ENCODE measurements at regions not wholly inside any gene's neighbourhood (a gene's known extent, or its start where the extent isn't known, plus 50 kb on each side); places are given as distances from the start of the nearest gene placed in this dataset.
"Not testable (repeated sequence)": the region's sequence is repeated elsewhere in the genome, so short reads cannot be mapped to it uniquely, and the experiment has no call there.

- ATAC-seq (ENCODE audit: low FRiP score in 2 of 2) (no peak), DNase-seq (no peak)
- H3K4me1 ChIP-seq, result no peaks in the 10 kb centered on the region
- WGBS, 2 donors, result 37 to 50% methylated on average over 4 of the region's 4 CpGs
- no peaks in the 10 kb centered on the region for H3K36me3 ChIP-seq
- TF ChIP-seq, protein P1, sequence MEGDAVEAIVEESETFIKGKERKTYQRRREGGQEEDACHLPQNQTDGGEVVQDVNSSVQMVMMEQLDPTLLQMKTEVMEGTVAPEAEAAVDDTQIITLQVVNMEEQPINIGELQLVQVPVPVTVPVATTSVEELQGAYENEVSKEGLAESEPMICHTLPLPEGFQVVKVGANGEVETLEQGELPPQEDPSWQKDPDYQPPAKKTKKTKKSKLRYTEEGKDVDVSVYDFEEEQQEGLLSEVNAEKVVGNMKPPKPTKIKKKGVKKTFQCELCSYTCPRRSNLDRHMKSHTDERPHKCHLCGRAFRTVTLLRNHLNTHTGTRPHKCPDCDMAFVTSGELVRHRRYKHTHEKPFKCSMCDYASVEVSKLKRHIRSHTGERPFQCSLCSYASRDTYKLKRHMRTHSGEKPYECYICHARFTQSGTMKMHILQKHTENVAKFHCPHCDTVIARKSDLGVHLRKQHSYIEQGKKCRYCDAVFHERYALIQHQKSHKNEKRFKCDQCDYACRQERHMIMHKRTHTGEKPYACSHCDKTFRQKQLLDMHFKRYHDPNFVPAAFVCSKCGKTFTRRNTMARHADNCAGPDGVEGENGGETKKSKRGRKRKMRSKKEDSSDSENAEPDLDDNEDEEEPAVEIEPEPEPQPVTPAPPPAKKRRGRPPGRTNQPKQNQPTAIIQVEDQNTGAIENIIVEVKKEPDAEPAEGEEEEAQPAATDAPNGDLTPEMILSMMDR (IDR thresholded peaks at IDR 0.05), result no peak
- no peak for TF ChIP-seq POLR2A (IDR thresholded peaks at IDR 0.05)
- H3K27me3 ChIP-seq, result no peaks in the 10 kb centered on the region
- H3K9me3 ChIP-seq, result peaks cover 0 to 4% (median 0%) of the 10 kb centered on the region in 4 donors
- H3K27ac ChIP-seq, result no peak overlapping the region
- no peak overlapping the region for H3K4me3 ChIP-seq
Observed at GRCh38 chr14:84323978-84324377, 1206.0 kb upstream of the FLRT2 start.

GRCh38 chr14:84336433-84336832 is 1193.5 kb upstream of the FLRT2 start:
- H3K4me1 ChIP-seq, result no peaks in the 10 kb centered on the region
- ATAC-seq (ENCODE audit: low FRiP score in 2 of 2) (no peak), DNase-seq (no peak)
- no peak overlapping the region for H3K27ac ChIP-seq
- TF ChIP-seq POLR2A (IDR thresholded peaks at IDR 0.05), result no peak
- TF ChIP-seq, protein P1 (IDR thresholded peaks at IDR 0.05), result no peak
- no peak for TF ChIP-seq POLR2AphosphoS5 (IDR thresholded peaks at IDR 0.05)
- TF ChIP-seq EP300 (IDR thresholded peaks at IDR 0.05), result no peak
- no peak overlapping the region for H3K4me3 ChIP-seq
- H3K36me3 ChIP-seq, result no peaks in the 10 kb centered on the region
- no peaks in the 10 kb centered on the region for H3K27me3 ChIP-seq
- peaks cover 0 to 4% (median 0%) of the 10 kb centered on the region in 4 donors for H3K9me3 ChIP-seq

DNA sequence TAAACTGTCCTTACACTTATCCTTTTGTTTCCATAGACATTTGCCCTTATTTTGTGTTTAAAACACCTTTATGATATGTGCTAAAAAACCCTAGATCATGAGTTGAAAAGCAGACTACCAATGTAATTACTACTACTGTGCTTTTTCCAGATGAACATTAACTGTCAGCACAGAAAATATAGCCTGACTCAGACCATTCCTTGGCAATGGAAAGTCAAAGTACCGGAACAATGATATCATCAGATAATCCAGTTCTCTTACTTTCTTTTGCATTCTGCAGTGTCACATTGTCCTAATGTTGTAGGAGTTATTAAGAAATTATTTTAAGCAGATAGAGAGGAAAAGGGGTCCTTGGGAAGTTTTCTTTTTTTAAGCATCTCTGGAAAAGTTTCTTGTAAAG is 1189.0 kb upstream of the FLRT2 start:
- 81% methylated on average over 1 of the region's 1 CpG for WGBS, 2 donors
- peaks cover 0 to 4% (median 0%) of the 10 kb centered on the region in 4 donors for H3K9me3 ChIP-seq
- H3K4me1 ChIP-seq, result no peaks in the 10 kb centered on the region
- H3K36me3 ChIP-seq, result no peaks in the 10 kb centered on the region
- ATAC-seq (ENCODE audit: low FRiP score in 2 of 2), result peak in 1 of 2 donors; percentile 71
- H3K4me3 ChIP-seq, result no peak overlapping the region
- TF ChIP-seq POLR2AphosphoS5 (IDR thresholded peaks at IDR 0.05) (no peak), POLR2A (IDR thresholded peaks at IDR 0.05) (no peak)
- H3K27ac ChIP-seq, result no peak overlapping the region
- H3K27me3 ChIP-seq, result no peaks in the 10 kb centered on the region
- DNase-seq, result no peak

DNA sequence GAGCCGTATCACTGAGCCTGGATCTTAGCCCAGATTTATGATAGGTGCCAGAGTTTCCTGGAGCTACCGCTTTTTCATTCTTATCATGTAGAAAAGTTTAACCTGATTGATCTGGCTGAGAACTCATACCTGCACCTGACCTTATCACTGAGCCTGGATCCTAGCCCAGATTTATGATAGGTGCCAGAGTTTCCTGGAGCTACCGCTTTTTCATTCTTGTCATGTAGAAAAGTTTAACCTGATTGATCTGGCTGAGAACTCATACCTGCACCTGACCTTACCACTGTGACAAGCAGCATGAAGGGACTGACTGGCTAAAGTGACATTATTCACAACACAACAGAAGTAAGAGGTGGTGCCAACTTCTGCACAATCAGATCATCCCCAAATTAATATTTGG is 1188.1 kb upstream of the FLRT2 start:
- not testable (repeated sequence) for H3K4me3 ChIP-seq; H3K4me1 ChIP-seq; DNase-seq; H3K27ac ChIP-seq; ATAC-seq (ENCODE audit: low FRiP score in 2 of 2); H3K27me3 ChIP-seq; H3K9me3 ChIP-seq; H3K36me3 ChIP-seq
- WGBS, 2 donors, result 89 to 91% methylated on average over 3 of the region's 3 CpGs

GRCh38 chr14:84343656-84344055 is 1186.3 kb upstream of the FLRT2 start:
- WGBS, 2 donors, result 59 to 69% methylated on average over 3 of the region's 3 CpGs
- Histone ChIP-seq H3K27ac (no peak overlapping the region), H3K9me3 (peaks cover 0 to 4% (median 0%) of the 10 kb centered on the region in 4 donors), H3K36me3 (no peaks in the 10 kb centered on the region), H3K4me3 (no peak overlapping the region), H3K27me3 (no peaks in the 10 kb centered on the region), H3K4me1 (no peaks in the 10 kb centered on the region)
- no peak for TF ChIP-seq POLR2A (IDR thresholded peaks at IDR 0.05)
- DNase-seq (no peak), ATAC-seq (ENCODE audit: low FRiP score in 2 of 2) (peak in 1 of 2 donors; percentile 78)

DNA sequence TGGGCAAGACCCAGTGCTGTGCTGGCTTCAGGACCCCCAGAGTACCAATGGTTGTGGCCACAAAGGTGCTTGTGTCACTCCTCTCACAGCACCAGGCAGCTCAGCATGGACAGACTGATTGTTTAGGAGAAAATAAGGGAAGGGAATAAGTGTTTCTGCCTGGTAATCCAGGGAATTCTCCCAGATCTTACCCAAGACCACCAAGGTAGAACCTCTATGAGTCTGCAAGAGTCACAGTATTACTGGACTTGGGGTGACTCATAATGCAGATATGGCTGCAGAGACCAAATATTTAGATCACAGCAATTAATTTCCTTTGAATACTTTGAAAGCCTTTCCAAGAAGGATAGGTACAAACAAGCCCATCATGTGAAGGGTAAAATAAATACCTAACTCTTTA is 1178.3 kb upstream of the FLRT2 start:
- no peak for TF ChIP-seq EP300 (IDR thresholded peaks at IDR 0.05)
- no peak for TF ChIP-seq POLR2AphosphoS5 (IDR thresholded peaks at IDR 0.05)
- no peak for TF ChIP-seq POLR2A (IDR thresholded peaks at IDR 0.05)
- TF ChIP-seq, protein P1 (IDR thresholded peaks at IDR 0.05), result no peak

More for the DNA sequence above, 1178.3 kb upstream of the FLRT2 start:
- Histone ChIP-seq H3K9me3 (peaks cover 0 to 1% (median 0%) of the 10 kb centered on the region in 4 donors), H3K27ac (no peak overlapping the region), H3K4me3 (no peak overlapping the region), H3K27me3 (no peaks in the 10 kb centered on the region), H3K36me3 (no peaks in the 10 kb centered on the region), H3K4me1 (no peaks in the 10 kb centered on the region)
- DNase-seq, result no peak
- no peak for ATAC-seq (ENCODE audit: low FRiP score in 2 of 2)

All from upper lobe of left lung (tissue), 6 donors.